OCI-LY1 (cell line): ENCODE measurements at regions not wholly inside any gene's neighbourhood (a gene's known extent, or its start where the extent isn't known, plus 50 kb on each side); places are given as distances from the start of the nearest gene placed in this dataset.

Source experiments
- H2AFZ ChIP-seq: fragments of 200-600 bp; sonication (generic), shearing (Covaris generic); 2 replicates; pipeline ENCODE4 v1.6.0; 2014; ENCODE audit warnings: antibody characterized with exemption, mild to moderate bottlenecking, low read length
- H3F3A ChIP-seq: fragments of 200-600 bp; sonication (generic), shearing (Covaris generic); 2 replicates; pipeline ENCODE4 v1.6.0; 2014; ENCODE audit warnings: mild to moderate bottlenecking, antibody characterized with exemption, low read length, moderate library complexity; ENCODE audit not compliant: insufficient read depth
- H3K27ac ChIP-seq: fragments of 200-600 bp; sonication (generic); 2 replicates; pipeline ENCODE4 v1.5.1; 2014; ENCODE audit warnings: low read length, mixed run types, mild to moderate bottlenecking, low read depth; ENCODE audit not compliant: poor library complexity, severe bottlenecking
- H3K27me3 ChIP-seq: fragments of 200-600 bp; sonication (generic); 2 replicates; pipeline ENCODE4 v1.6.0; 2014; ENCODE audit warnings: antibody characterized with exemption, mild to moderate bottlenecking, low read length, moderate library complexity; ENCODE audit not compliant: insufficient read depth
- H3K36me3 ChIP-seq: fragments of 200-600 bp; sonication (generic); 2 replicates; pipeline ENCODE4 v1.6.1; 2014; ENCODE audit warnings: mild to moderate bottlenecking, antibody characterized with exemption, low read length, moderate library complexity, mixed read lengths; ENCODE audit not compliant: insufficient read depth
- H3K4me1 ChIP-seq: fragments of 200-600 bp; sonication (generic); 2 replicates; pipeline ENCODE4 v1.5.1; 2014; ENCODE audit warnings: mild to moderate bottlenecking, low read length, moderate library complexity; ENCODE audit not compliant: insufficient read depth, severe bottlenecking
- H3K4me2 ChIP-seq: fragments of 200-600 bp; sonication (generic), shearing (Covaris generic); 2 replicates; pipeline ENCODE4 v1.6.1; 2014; ENCODE audit warnings: low read length
- H3K4me3 ChIP-seq: fragments of 200-600 bp; sonication (generic); 2 replicates; pipeline ENCODE4 v1.5.1; 2014; ENCODE audit warnings: low read length, low read depth, mild to moderate bottlenecking, mixed read lengths; ENCODE audit not compliant: poor library complexity, severe bottlenecking
- H3K79me2 ChIP-seq: fragments of 200-600 bp; shearing (Covaris generic); 2 replicates; pipeline ENCODE4 v1.6.1; 2016; ENCODE audit warnings: mixed run types, low read length, mixed read lengths; ENCODE audit not compliant: insufficient read depth
- H3K9ac ChIP-seq: fragments of 200-600 bp; sonication (generic), shearing (Covaris generic); 2 replicates; pipeline ENCODE4 v1.6.1; 2014; ENCODE audit warnings: mild to moderate bottlenecking, low read length, mixed read lengths
- H3K9me2 ChIP-seq: fragments of 200-600 bp; sonication (generic), shearing (Covaris generic); 2 replicates; pipeline ENCODE4 v1.6.1; 2014; ENCODE audit warnings: low read depth, mild to moderate bottlenecking, low read length, mixed read lengths
- H3K9me3 ChIP-seq: fragments of 200-600 bp; shearing (Covaris generic); 2 replicates; pipeline ENCODE4 v1.6.1; 2014; ENCODE audit warnings: low read length, mixed read lengths
- H4K20me1 ChIP-seq: fragments of 200-600 bp; sonication (generic), shearing (Covaris generic); 2 replicates; pipeline ENCODE4 v1.6.0; 2016; ENCODE audit warnings: mild to moderate bottlenecking, low read length; ENCODE audit not compliant: insufficient read depth
- EZH2 ChIP-seq: fragments of 200-600 bp; sonication (generic), shearing (Covaris generic); IDR thresholded peaks from 2 replicates; pipeline ENCODE4 v1.8.0; 2017; ENCODE audit warnings: borderline replicate concordance, mixed run types, mild to moderate bottlenecking, antibody characterized with exemption, low read length, moderate library complexity, mixed read lengths
- TF ChIP-seq, protein P1 (sequence below): fragments of 200-600 bp; sonication (generic), shearing (Covaris generic); IDR thresholded peaks from 2 replicates; pipeline ENCODE4 v1.5.1; 2017; ENCODE audit warnings: mild to moderate bottlenecking, antibody characterized with exemption, low read length, moderate library complexity, mixed read lengths

DNA sequence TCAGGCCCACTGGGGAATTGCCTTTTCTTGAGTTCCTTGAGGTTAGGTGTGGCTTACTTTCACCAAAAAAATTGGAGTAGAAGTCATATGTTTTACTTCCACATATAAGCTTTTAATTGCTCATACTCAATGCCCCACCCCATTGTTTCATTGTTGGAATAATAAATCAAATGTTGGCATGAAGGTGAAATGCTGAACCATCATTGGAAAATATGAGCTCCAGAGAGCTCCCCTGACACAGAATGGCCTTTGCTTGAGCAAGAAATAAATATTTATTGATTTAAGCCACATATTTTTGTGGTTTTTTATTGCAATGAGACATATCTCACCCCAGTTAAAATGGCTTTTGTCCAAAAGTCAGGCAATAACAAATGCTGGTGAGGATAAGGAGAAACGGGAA is 167.3 kb upstream of the SRD5A2 start:
- Histone ChIP-seq H3F3A (no peaks in the 10 kb centered on the region), H3K27me3 (no peaks in the 10 kb centered on the region), H3K4me1 (no peaks in the 10 kb centered on the region), H3K36me3 (no peaks in the 10 kb centered on the region), H4K20me1 (no peaks in the 10 kb centered on the region), H2AFZ (no peak overlapping the region), H3K9me2 (no peaks in the 10 kb centered on the region), H3K79me2 (no peaks in the 10 kb centered on the region), H3K9me3 (0 out of 2 replicates have a peak, but pooled peaks cover 7% of the 10 kb centered on the region), H3K9ac (no peak overlapping the region), H3K4me3 (no peak overlapping the region), H3K27ac (no peak overlapping the region), H3K4me2 (no peak overlapping the region)
- TF ChIP-seq, protein P1, sequence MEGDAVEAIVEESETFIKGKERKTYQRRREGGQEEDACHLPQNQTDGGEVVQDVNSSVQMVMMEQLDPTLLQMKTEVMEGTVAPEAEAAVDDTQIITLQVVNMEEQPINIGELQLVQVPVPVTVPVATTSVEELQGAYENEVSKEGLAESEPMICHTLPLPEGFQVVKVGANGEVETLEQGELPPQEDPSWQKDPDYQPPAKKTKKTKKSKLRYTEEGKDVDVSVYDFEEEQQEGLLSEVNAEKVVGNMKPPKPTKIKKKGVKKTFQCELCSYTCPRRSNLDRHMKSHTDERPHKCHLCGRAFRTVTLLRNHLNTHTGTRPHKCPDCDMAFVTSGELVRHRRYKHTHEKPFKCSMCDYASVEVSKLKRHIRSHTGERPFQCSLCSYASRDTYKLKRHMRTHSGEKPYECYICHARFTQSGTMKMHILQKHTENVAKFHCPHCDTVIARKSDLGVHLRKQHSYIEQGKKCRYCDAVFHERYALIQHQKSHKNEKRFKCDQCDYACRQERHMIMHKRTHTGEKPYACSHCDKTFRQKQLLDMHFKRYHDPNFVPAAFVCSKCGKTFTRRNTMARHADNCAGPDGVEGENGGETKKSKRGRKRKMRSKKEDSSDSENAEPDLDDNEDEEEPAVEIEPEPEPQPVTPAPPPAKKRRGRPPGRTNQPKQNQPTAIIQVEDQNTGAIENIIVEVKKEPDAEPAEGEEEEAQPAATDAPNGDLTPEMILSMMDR = no peak
- no peak for TF ChIP-seq EZH2

DNA sequence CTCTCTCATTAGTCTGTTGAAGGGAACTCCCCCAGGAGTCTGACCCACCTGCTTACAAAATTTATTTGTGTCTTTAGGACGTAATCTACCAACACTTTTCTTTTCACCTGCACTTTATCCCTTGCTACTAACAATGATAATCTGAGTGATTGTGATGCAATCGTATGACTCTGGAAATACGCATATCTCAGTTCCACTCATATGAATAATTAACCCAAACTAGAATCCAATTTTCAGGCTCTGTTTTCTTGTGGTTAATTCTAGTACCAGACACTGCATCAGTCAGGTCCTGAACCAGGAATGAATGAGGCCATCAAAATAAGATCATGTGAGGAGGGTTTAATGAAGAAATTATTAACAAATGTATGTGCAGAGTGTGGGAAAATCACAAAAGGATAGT is 158.4 kb upstream of the SRD5A2 start:
- Histone ChIP-seq H3K79me2 (no peaks in the 10 kb centered on the region), H3F3A (no peaks in the 10 kb centered on the region), H3K4me1 (no peaks in the 10 kb centered on the region), H3K9me2 (no peaks in the 10 kb centered on the region), H4K20me1 (no peaks in the 10 kb centered on the region), H3K4me2 (no peak overlapping the region), H3K9me3 (no peaks in the 10 kb centered on the region), H3K36me3 (no peaks in the 10 kb centered on the region), H3K9ac (no peak overlapping the region), H3K27ac (no peak overlapping the region), H3K4me3 (no peak overlapping the region), H2AFZ (no peak overlapping the region), H3K27me3 (no peaks in the 10 kb centered on the region)
- no peak for TF ChIP-seq EZH2
- TF ChIP-seq, protein P1 = no peak

DNA sequence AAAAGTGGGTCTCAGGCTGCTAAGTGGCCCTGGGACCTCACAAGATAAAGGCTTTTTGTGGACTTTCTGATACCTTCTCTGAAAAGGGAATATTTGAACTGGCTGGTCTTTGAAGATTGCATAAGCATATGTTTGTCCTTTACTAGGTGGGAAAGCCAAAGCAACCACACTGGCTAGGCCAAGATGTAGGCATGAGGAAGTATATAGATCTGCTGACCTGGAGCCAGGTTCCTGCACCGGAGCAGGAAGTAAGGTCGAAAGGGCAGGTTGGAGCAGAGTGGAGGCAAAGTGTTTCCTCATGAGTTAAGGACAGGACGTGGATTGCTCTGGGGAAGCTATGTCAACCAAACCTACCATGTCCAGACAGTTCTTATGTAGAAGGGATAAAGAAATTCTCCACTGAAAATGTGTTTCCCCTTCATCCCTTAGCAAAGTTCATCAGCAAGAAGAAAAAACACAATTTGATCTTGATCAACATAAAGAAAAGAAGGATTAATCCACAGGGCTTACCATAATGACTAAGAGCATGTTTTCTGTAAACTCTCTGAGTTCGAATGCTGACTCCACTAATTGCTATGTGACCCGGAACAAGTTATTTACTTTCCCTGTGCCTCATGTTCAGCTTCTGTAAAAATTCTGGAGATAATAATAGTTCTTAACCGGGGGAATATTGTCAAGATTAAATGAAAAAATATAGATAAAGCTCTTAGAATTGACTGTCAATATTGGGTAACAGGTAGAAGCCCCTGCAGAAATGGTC is 156.1 kb upstream of the SRD5A2 start:
- Histone ChIP-seq H3K27ac (no peak overlapping the region), H3K9ac (no peak overlapping the region), H3K4me3 (no peak overlapping the region), H3K36me3 (no peaks in the 10 kb centered on the region), H3K79me2 (no peaks in the 10 kb centered on the region), H3F3A (no peaks in the 10 kb centered on the region), H3K9me2 (no peaks in the 10 kb centered on the region), H3K27me3 (no peaks in the 10 kb centered on the region), H3K4me2 (no peak overlapping the region), H2AFZ (no peak overlapping the region), H3K4me1 (no peaks in the 10 kb centered on the region), H3K9me3 (no peaks in the 10 kb centered on the region), H4K20me1 (no peaks in the 10 kb centered on the region)
- TF ChIP-seq, protein P1 = no peak
- TF ChIP-seq EZH2 = no peak
